Endodermal cell (in vitro differentiated cells): ENCODE measurements at regions not wholly inside any gene's neighbourhood (a gene's known extent, or its start where the extent isn't known, plus 50 kb on each side); places are given as distances from the start of the nearest gene placed in this dataset.

Experiments
- DNase-seq: peaks from one replicate; pipeline ENCODE4 v3.0.0-alpha.2; 2017
- H3K27ac ChIP-seq: 2 replicates; pipeline ENCODE4 v1.5.1; 2013; ENCODE audit warnings: mild to moderate bottlenecking, low read depth, low read length, moderate library complexity
- H3K27me3 ChIP-seq: 2 replicates; pipeline ENCODE4 v1.6.1; 2013; ENCODE audit warnings: mild to moderate bottlenecking, low read length, moderate library complexity; ENCODE audit not compliant: insufficient read depth, control insufficient read depth, poor library complexity, severe bottlenecking
- H3K36me3 ChIP-seq: 2 replicates; pipeline ENCODE4 v1.7.0; 2013; ENCODE audit warnings: mild to moderate bottlenecking, low read length, moderate library complexity; ENCODE audit not compliant: control insufficient read depth, insufficient read depth
- H3K4me1 ChIP-seq: one replicate; pipeline ENCODE4 v1.7.0; 2013; ENCODE audit warnings: low read length; ENCODE audit not compliant: control insufficient read depth, insufficient read depth
- H3K4me3 ChIP-seq: 2 replicates; pipeline ENCODE4 v1.5.1; 2013; ENCODE audit warnings: mild to moderate bottlenecking, low read length, moderate library complexity
- H3K9ac ChIP-seq: 2 replicates; pipeline ENCODE4 v1.6.1; 2013; ENCODE audit warnings: mild to moderate bottlenecking, low read length, moderate library complexity; ENCODE audit not compliant: poor library complexity, severe bottlenecking; ENCODE audit errors: extremely low read depth
- H3K9me3 ChIP-seq: 2 replicates; pipeline ENCODE4 v1.6.1; 2013; ENCODE audit warnings: mild to moderate bottlenecking, low read length, moderate library complexity; ENCODE audit not compliant: control insufficient read depth
- H3K27ac Mint-ChIP-seq: 2 replicates; pipeline ENCODE4 v1.8.0; 2020; ENCODE audit warnings: mixed read lengths
- H3K27me3 Mint-ChIP-seq: 2 replicates; pipeline ENCODE4 v1.8.0; 2021; ENCODE audit warnings: mild to moderate bottlenecking, mixed read lengths; ENCODE audit not compliant: insufficient read depth
- H3K36me3 Mint-ChIP-seq: 2 replicates; pipeline ENCODE4 v1.8.0; 2020; ENCODE audit warnings: low read depth, mixed read lengths
- H3K4me1 Mint-ChIP-seq: 2 replicates; pipeline ENCODE4 v1.8.0; 2020; ENCODE audit warnings: mixed read lengths
- H3K4me3 Mint-ChIP-seq: 2 replicates; pipeline ENCODE4 v1.8.0; 2020; ENCODE audit warnings: mild to moderate bottlenecking, moderate library complexity, mixed read lengths
- H3K9me3 Mint-ChIP-seq: 2 replicates; pipeline ENCODE4 v1.8.0; 2020; ENCODE audit warnings: mild to moderate bottlenecking, mixed read lengths
- WGBS, 2 experiments: methylation state at CpG; one replicate each; pipeline versions ENCODE4 v1.1.5 to v1.1.7; 2013; ENCODE audit warnings: missing lambda C conversion rate in 2 of 2, mixed read lengths in 1 of 2; ENCODE audit not compliant: insufficient coverage in 1 of 2, insufficient read length in 1 of 2; 5-methylcytosine and 5-hydroxymethylcytosine counted together
- TF ChIP-seq, protein P1 (sequence below): fragments of 200-600 bp; sonication (generic); conservative IDR thresholded peaks from 2 replicates; pipeline ENCODE4 v1.5.0; 2021; ENCODE audit warnings: antibody characterized with exemption, mild to moderate bottlenecking

DNA sequence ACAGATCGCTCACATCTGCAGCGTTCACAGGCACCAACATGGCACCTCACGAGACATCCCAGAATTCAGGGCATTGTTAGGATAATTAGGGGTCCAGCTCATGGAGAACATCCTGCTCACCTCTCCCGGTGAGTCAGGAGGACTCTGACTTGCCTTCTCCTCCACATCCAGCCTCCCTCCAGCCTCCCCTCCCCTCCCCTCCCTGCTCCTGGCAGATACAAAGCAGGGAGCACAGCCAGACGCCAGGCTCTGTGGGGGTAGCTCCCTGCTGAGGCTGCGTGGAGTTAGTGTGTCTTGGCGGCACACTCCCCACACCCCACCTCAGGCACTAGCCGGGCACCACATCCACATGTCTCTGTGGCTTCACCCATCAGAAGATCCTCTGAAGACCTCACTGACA lies 320.6 kb downstream of the CXCL12 start:
- Mint-ChIP-seq H3K27ac (no peak overlapping the region), H3K36me3 (no peaks in the 10 kb centered on the region), H3K4me3 (no peak overlapping the region), H3K27me3 (no peaks in the 10 kb centered on the region), H3K9me3 (no peaks in the 10 kb centered on the region), H3K4me1 (peaks cover 14% of the 10 kb centered on the region)
- TF ChIP-seq, protein P1, sequence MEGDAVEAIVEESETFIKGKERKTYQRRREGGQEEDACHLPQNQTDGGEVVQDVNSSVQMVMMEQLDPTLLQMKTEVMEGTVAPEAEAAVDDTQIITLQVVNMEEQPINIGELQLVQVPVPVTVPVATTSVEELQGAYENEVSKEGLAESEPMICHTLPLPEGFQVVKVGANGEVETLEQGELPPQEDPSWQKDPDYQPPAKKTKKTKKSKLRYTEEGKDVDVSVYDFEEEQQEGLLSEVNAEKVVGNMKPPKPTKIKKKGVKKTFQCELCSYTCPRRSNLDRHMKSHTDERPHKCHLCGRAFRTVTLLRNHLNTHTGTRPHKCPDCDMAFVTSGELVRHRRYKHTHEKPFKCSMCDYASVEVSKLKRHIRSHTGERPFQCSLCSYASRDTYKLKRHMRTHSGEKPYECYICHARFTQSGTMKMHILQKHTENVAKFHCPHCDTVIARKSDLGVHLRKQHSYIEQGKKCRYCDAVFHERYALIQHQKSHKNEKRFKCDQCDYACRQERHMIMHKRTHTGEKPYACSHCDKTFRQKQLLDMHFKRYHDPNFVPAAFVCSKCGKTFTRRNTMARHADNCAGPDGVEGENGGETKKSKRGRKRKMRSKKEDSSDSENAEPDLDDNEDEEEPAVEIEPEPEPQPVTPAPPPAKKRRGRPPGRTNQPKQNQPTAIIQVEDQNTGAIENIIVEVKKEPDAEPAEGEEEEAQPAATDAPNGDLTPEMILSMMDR = no peak
- no peaks in the 10 kb centered on the region for H3K27me3 ChIP-seq
- H3K4me3 ChIP-seq = no peak overlapping the region
- no peak overlapping the region for H3K27ac ChIP-seq
- H3K4me1 ChIP-seq = no peaks in the 10 kb centered on the region
- H3K36me3 ChIP-seq = no peaks in the 10 kb centered on the region
- H3K9ac ChIP-seq = no peak overlapping the region
- 83 to 85% methylated on average over 3 to 8 of the region's 8 CpGs for WGBS, 2 experiments
- H3K9me3 ChIP-seq = no peaks in the 10 kb centered on the region
- no peak for DNase-seq

DNA sequence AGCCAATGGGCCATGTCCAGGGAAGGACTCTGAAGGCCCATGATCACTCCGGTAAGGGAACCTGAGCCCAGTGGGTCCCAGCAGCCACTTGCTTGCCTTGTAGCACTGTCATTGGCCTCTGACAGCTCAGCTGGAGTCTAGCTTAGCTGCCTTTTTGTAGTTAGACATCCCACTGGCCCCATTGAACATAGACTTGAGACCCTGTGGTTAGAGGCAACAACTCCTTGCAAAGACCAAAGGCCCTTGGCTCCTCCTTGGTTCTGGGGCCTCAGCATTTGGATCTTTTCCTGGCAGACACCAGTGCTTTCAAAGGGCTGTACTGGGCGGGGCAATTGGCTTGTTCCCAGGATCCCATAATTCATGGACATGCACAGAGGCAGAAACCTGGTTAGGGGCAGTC lies 321.2 kb downstream of the CXCL12 start:
- Histone ChIP-seq H3K27ac (no peak overlapping the region), H3K9ac (no peak overlapping the region), H3K9me3 (no peaks in the 10 kb centered on the region), H3K4me1 (no peaks in the 10 kb centered on the region), H3K27me3 (no peaks in the 10 kb centered on the region), H3K36me3 (no peaks in the 10 kb centered on the region), H3K4me3 (no peak overlapping the region)
- TF ChIP-seq, protein P1 = no peak
- Mint-ChIP-seq H3K27me3 (no peaks in the 10 kb centered on the region), H3K4me3 (no peak overlapping the region), H3K9me3 (no peaks in the 10 kb centered on the region), H3K4me1 (peaks cover 9% of the 10 kb centered on the region), H3K27ac (no peak overlapping the region), H3K36me3 (no peaks in the 10 kb centered on the region)
- 91 to 100% methylated on average over 2 of the region's 2 CpGs for WGBS, 2 experiments
- DNase-seq = no peak

DNA sequence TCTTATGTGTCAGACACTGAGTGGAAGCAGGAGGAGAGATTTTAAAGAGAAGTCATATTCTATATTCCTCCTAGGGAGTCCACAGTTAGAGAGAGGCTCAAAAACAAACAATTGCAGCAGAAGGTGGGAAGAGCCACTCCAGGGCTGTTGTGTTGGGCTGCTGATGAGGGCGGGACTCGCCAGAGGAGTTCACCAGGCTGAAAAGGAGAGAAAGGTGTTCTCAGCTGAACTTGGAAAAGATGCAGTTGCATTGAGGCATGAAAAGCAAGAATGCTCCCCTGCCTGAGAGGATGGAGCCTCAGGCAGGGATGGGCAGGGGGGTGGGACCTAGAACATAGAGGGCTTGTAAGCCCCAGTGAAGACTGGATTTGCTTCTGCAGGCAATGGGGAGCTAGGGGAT lies 324.2 kb downstream of the CXCL12 start:
- H3K4me1 ChIP-seq = peaks cover 4% of the 10 kb centered on the region
- no peak overlapping the region for H3K4me3 ChIP-seq
- no peak overlapping the region for H3K9ac ChIP-seq
- Mint-ChIP-seq H3K4me1 (peaks cover 27% of the 10 kb centered on the region), H3K9me3 (no peaks in the 10 kb centered on the region), H3K4me3 (no peak overlapping the region), H3K27ac (no peak overlapping the region), H3K27me3 (peaks cover 4% of the 10 kb centered on the region), H3K36me3 (no peaks in the 10 kb centered on the region)
- H3K27me3 ChIP-seq = no peaks in the 10 kb centered on the region
- WGBS, 2 experiments = 75 to 83% methylated on average over 2 of the region's 2 CpGs
- TF ChIP-seq, protein P1 = no peak
- no peak for DNase-seq
- H3K9me3 ChIP-seq = no peaks in the 10 kb centered on the region
- H3K27ac ChIP-seq = no peak overlapping the region
- no peaks in the 10 kb centered on the region for H3K36me3 ChIP-seq
